Uterus (tissue), 2 donors: ENCODE measurements at regions not wholly inside any gene's neighbourhood (a gene's known extent, or its start where the extent isn't known, plus 50 kb on each side); places are given as distances from the start of the nearest gene placed in this dataset.

Source experiments
- CTCF ChIP-seq, 4 experiments: fragments of 200-600 bp in 2 of 4; fragments of 450-650 bp in 2 of 4; sonication (generic) in 2 of 4; IDR thresholded peaks; one replicate each; pipeline ENCODE4 v1.5.1; 2016 to 2019; ENCODE audit warnings: antibody characterized with exemption in 4 of 4, mild to moderate bottlenecking in 2 of 4, moderate library complexity in 1 of 4
- POLR2A ChIP-seq, 2 donors: fragments of 450-650 bp; IDR thresholded peaks; one replicate each; pipeline ENCODE4 v1.6.1; 2016; ENCODE audit warnings: antibody characterized with exemption in 2 of 2, mild to moderate bottlenecking in 1 of 2, moderate library complexity in 1 of 2

- TF ChIP-seq CTCF (IDR thresholded peaks at IDR 0.05) (no peak), POLR2A (IDR thresholded peaks at IDR 0.05) (no peak)
Observed at GRCh38 chr7:19620470-19620869, 88.4 kb downstream of the POLR1F start.
